SK-N-SH treated with all-trans-retinoic acid at 6 μM for 48 hours (cell line): ENCODE measurements at regions not wholly inside any gene's neighbourhood (a gene's known extent, or its start where the extent isn't known, plus 50 kb on each side); places are given as distances from the start of the nearest gene placed in this dataset.

ENCODE experiments used
- ATAC-seq: fragments of 200-7000 bp; cut with Tn5 transposase; 3 replicates; pipeline ENCODE4 v1.9.1; 2020; ENCODE audit warnings: mild to moderate bottlenecking, moderate library complexity
- ARNTL ChIP-seq: fragments of 450-650 bp; formaldehyde crosslinking; IDR thresholded peaks from 2 replicates; pipeline ENCODE4 v1.5.0; 2020; ENCODE audit warnings: low read depth, mild to moderate bottlenecking, moderate library complexity, borderline replicate concordance
- BACH2 ChIP-seq: fragments of 250-450 bp; sonication (Bioruptor Pico); IDR thresholded peaks from 2 replicates; pipeline ENCODE4 v1.9.0; 2021; ENCODE audit warnings: mild to moderate bottlenecking, borderline replicate concordance
- CREB5 ChIP-seq: fragments of 250-450 bp; sonication (Bioruptor Pico); IDR thresholded peaks from 2 replicates; pipeline ENCODE4 v1.5.1; 2020; ENCODE audit warnings: low read depth, mild to moderate bottlenecking, moderate library complexity
- CSDC2 ChIP-seq: fragments of 250-450 bp; sonication (Bioruptor Pico); IDR thresholded peaks from 2 replicates; pipeline ENCODE4 v1.5.0; 2020; ENCODE audit warnings: mild to moderate bottlenecking, moderate library complexity
- CSRNP3 ChIP-seq: fragments of 250-450 bp; sonication (Bioruptor Pico); IDR thresholded peaks from 2 replicates; pipeline ENCODE4 v1.5.1; 2021; ENCODE audit warnings: mild to moderate bottlenecking, moderate library complexity
- ESRRG ChIP-seq: fragments of 250-450 bp; sonication (Bioruptor Pico); IDR thresholded peaks from 2 replicates; pipeline ENCODE4 v1.6.1; 2021; ENCODE audit warnings: mild to moderate bottlenecking
- GLIS3 ChIP-seq: fragments of 250-450 bp; sonication (Bioruptor Pico); IDR thresholded peaks from 2 replicates; pipeline ENCODE4 v1.5.0; 2020; ENCODE audit warnings: mild to moderate bottlenecking, moderate library complexity
- PATZ1 ChIP-seq: fragments of 250-450 bp; sonication (Bioruptor Pico); IDR thresholded peaks from 2 replicates; pipeline ENCODE4 v1.8.0; 2020; ENCODE audit warnings: mild to moderate bottlenecking, moderate library complexity, borderline replicate concordance
- POU6F1 ChIP-seq: fragments of 250-450 bp; sonication (Bioruptor Pico); IDR thresholded peaks from 2 replicates; pipeline ENCODE4 v1.8.0; 2021; ENCODE audit warnings: low read depth, mild to moderate bottlenecking, moderate library complexity, borderline replicate concordance
- PPARA ChIP-seq: fragments of 250-450 bp; sonication (Bioruptor Pico); IDR thresholded peaks from 2 replicates; pipeline ENCODE4 v1.5.0; 2020; ENCODE audit warnings: mild to moderate bottlenecking, borderline replicate concordance
- RARB ChIP-seq: fragments of 250-450 bp; sonication (Bioruptor Pico); IDR thresholded peaks from 2 replicates; pipeline ENCODE4 v1.8.0; 2021; ENCODE audit warnings: mild to moderate bottlenecking, moderate library complexity
- SNAI2 ChIP-seq: fragments of 250-450 bp; sonication (Bioruptor Pico); IDR thresholded peaks from 2 replicates; pipeline ENCODE4 v1.5.0; 2020; ENCODE audit warnings: mild to moderate bottlenecking, moderate library complexity
- TOX ChIP-seq: fragments of 250-450 bp; sonication (Bioruptor Pico); IDR thresholded peaks from 2 replicates; pipeline ENCODE4 v1.8.0; 2021; ENCODE audit warnings: mild to moderate bottlenecking, moderate library complexity, borderline replicate concordance
- ZC3H10 ChIP-seq: fragments of 250-450 bp; sonication (Bioruptor Pico); IDR thresholded peaks from 2 replicates; pipeline ENCODE4 v1.5.1; 2021; ENCODE audit warnings: mild to moderate bottlenecking, moderate library complexity
- ZFP3 ChIP-seq: fragments of 250-450 bp; sonication (Bioruptor Pico); IDR thresholded peaks from 2 replicates; pipeline ENCODE4 v1.5.0; 2020; ENCODE audit warnings: mild to moderate bottlenecking, moderate library complexity
- ZFP30 ChIP-seq: fragments of 450-650 bp; formaldehyde crosslinking; IDR thresholded peaks from 2 replicates; pipeline ENCODE4 v1.5.0; 2022; ENCODE audit warnings: mild to moderate bottlenecking, moderate library complexity
- ZNF565 ChIP-seq: fragments of 450-650 bp; formaldehyde crosslinking; conservative IDR thresholded peaks from 2 replicates; pipeline ENCODE4 v1.5.0; 2020; ENCODE audit warnings: low read depth, mild to moderate bottlenecking, moderate library complexity
- ZNF70 ChIP-seq: fragments of 450-650 bp; formaldehyde crosslinking; IDR thresholded peaks from 2 replicates; pipeline ENCODE4 v1.5.0; 2020; ENCODE audit warnings: mild to moderate bottlenecking, moderate library complexity
- ZNF8 ChIP-seq: fragments of 450-650 bp; formaldehyde crosslinking; IDR thresholded peaks from 2 replicates; pipeline ENCODE4 v1.5.0; 2020; ENCODE audit warnings: mild to moderate bottlenecking, moderate library complexity

GRCh38 chr10:128873411-128874054 lies 593.5 kb upstream of the MGMT start (continued):
- TF ChIP-seq CSRNP3 (CRISPR knock-in tag) (no peak), ZC3H10 (CRISPR knock-in tag) (no peak), ZNF565 (CRISPR knock-in tag) (no peak), ARNTL (CRISPR knock-in tag) (no peak), BACH2 (CRISPR knock-in tag) (no peak), ESRRG (CRISPR knock-in tag) (no peak), POU6F1 (no peak), ZFP3 (CRISPR knock-in tag) (no peak)

- TF ChIP-seq ZNF8 (CRISPR knock-in tag) (no peak), TOX (CRISPR knock-in tag) (no peak), PPARA (CRISPR knock-in tag) (no peak), ZFP30 (CRISPR knock-in tag) (no peak), CREB5 (CRISPR knock-in tag) (no peak), ESRRG (CRISPR knock-in tag) (no peak), CSDC2 (CRISPR knock-in tag) (no peak), ARNTL (CRISPR knock-in tag) (no peak), PATZ1 (no peak)
- ATAC-seq: no peak
Observed at GRCh38 chr10:128874331-128874730, 592.7 kb upstream of the MGMT start.

GRCh38 chr10:128875030-128875744 lies 591.9 kb upstream of the MGMT start:
- ATAC-seq: no peak
- TF ChIP-seq CSDC2 (CRISPR knock-in tag): no peak
- no peak for TF ChIP-seq CSRNP3 (CRISPR knock-in tag)
- TF ChIP-seq ESRRG (CRISPR knock-in tag): no peak
- no peak for TF ChIP-seq CREB5 (CRISPR knock-in tag)
- no peak for TF ChIP-seq GLIS3
- no peak for TF ChIP-seq ZNF70 (CRISPR knock-in tag)
- TF ChIP-seq ZFP30 (CRISPR knock-in tag): no peak
- TF ChIP-seq RARB (CRISPR knock-in tag): no peak
- no peak for TF ChIP-seq PPARA (CRISPR knock-in tag)
- TF ChIP-seq BACH2 (CRISPR knock-in tag): no peak
- TF ChIP-seq ZC3H10 (CRISPR knock-in tag): no peak
- no peak for TF ChIP-seq SNAI2 (CRISPR knock-in tag)
- TF ChIP-seq POU6F1: no peak
- TF ChIP-seq TOX (CRISPR knock-in tag): no peak
- TF ChIP-seq PATZ1: no peak
